Neural crest cell (in vitro differentiated cells): ENCODE measurements at regions not wholly inside any gene's neighbourhood (a gene's known extent, or its start where the extent isn't known, plus 50 kb on each side); places are given as distances from the start of the nearest gene placed in this dataset.

Experiments used
- DNase-seq: peaks from one replicate; pipeline ENCODE4 v3.0.0; 2021; ENCODE audit warnings: low read depth, mixed read lengths, low spot score
- H3K27ac Mint-ChIP-seq: one replicate; pipeline ENCODE4 v1.8.0; 2021; ENCODE audit warnings: mild to moderate bottlenecking, mixed read lengths; ENCODE audit not compliant: unreplicated experiment
- H3K27me3 Mint-ChIP-seq: 2 replicates; pipeline ENCODE4 v1.8.0; 2021; ENCODE audit warnings: low read depth, mild to moderate bottlenecking, mixed read lengths
- H3K36me3 Mint-ChIP-seq: 2 replicates; pipeline ENCODE4 v1.8.0; 2021; ENCODE audit warnings: low read depth, mild to moderate bottlenecking, mixed read lengths
- H3K4me1 Mint-ChIP-seq: 2 replicates; pipeline ENCODE4 v1.8.0; 2021; ENCODE audit warnings: mixed read lengths
- H3K4me3 Mint-ChIP-seq: one replicate; pipeline ENCODE4 v1.8.0; 2021; ENCODE audit warnings: mild to moderate bottlenecking, mixed read lengths
- H3K9me3 Mint-ChIP-seq: 2 replicates; pipeline ENCODE4 v1.8.0; 2021; ENCODE audit warnings: mixed read lengths
- TF ChIP-seq, protein P1 (sequence below): fragments of 200-600 bp; sonication (generic); conservative IDR thresholded peaks from 2 replicates; pipeline ENCODE4 v1.5.0; 2021; ENCODE audit warnings: antibody characterized with exemption, mild to moderate bottlenecking

DNA sequence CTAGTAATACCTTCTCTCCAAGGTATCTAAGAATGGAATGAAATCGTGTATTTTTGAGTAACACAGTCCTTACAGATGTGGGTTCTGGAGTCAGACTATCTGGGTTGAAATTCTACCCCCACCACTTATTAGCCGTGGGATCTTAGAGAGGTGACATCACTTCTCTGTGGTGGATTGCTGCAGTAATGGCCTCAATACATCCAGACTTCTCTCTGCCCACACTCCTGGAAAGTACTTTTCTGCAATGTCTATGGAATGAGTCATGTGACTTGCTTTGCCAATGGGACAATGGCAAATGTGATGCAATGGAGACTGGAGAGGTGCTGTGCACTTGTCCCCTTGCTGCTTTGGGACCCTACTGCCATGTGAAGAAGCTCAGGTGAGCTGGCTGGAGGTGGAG, 418.2 kb downstream of the HAPSTR1 start:
- H3K36me3 Mint-ChIP-seq: no peaks in the 10 kb centered on the region
- TF ChIP-seq, protein P1, sequence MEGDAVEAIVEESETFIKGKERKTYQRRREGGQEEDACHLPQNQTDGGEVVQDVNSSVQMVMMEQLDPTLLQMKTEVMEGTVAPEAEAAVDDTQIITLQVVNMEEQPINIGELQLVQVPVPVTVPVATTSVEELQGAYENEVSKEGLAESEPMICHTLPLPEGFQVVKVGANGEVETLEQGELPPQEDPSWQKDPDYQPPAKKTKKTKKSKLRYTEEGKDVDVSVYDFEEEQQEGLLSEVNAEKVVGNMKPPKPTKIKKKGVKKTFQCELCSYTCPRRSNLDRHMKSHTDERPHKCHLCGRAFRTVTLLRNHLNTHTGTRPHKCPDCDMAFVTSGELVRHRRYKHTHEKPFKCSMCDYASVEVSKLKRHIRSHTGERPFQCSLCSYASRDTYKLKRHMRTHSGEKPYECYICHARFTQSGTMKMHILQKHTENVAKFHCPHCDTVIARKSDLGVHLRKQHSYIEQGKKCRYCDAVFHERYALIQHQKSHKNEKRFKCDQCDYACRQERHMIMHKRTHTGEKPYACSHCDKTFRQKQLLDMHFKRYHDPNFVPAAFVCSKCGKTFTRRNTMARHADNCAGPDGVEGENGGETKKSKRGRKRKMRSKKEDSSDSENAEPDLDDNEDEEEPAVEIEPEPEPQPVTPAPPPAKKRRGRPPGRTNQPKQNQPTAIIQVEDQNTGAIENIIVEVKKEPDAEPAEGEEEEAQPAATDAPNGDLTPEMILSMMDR: no peak
- no peak overlapping the region for H3K27ac Mint-ChIP-seq

DNA sequence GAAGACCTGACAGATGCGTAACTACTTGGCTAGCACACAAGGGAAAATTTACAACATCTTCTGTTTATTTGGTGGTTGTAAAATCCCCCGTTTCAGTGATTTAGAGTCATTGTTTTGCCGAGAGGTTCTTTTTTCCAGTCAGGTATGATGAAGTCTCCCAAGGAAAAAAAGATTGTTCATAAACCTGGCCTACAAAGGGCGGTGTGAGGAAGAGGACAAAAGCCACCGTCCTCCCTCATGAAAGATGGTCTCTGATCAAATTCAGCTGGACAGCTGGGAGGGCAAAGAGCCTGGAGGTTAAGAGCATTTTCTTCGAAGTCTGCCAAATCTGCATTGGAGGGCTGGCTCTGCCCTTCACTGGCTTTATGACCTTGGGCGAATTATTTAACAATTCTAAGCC, 419.9 kb downstream of the HAPSTR1 start:
- H3K4me1 Mint-ChIP-seq: peaks cover 8% of the 10 kb centered on the region
- DNase-seq: no peak
- H3K9me3 Mint-ChIP-seq: peaks cover 5% of the 10 kb centered on the region
- TF ChIP-seq, protein P1: no peak
- no peaks in the 10 kb centered on the region for H3K27me3 Mint-ChIP-seq
- no peak overlapping the region for H3K27ac Mint-ChIP-seq
- no peak overlapping the region for H3K4me3 Mint-ChIP-seq
- no peaks in the 10 kb centered on the region for H3K36me3 Mint-ChIP-seq

More for the DNA sequence above, 418.2 kb downstream of the HAPSTR1 start:
- H3K9me3 Mint-ChIP-seq: peaks cover 8% of the 10 kb centered on the region
- no peak for DNase-seq
- H3K4me3 Mint-ChIP-seq: no peak overlapping the region
- H3K27me3 Mint-ChIP-seq: no peaks in the 10 kb centered on the region
- peaks cover 8% of the 10 kb centered on the region for H3K4me1 Mint-ChIP-seq

DNA sequence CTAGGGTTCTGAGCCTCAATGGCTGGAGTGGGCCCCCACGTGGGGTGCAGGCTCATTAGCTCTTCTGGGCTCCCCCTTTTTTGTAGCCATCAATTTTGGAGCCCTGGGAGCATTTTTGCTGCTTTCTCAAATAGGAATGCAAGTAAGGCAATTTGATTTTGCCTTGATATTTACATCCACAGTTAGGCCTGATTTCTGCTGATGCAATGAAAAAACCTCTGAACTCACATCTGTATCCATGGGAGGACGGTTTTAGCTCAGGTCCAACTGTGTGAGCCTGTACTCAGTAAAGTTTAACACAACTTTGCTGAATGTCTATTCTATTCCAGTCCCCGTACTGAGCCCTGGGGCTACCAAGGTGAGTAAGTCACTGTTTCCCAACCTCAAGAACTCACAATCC, 425.0 kb downstream of the HAPSTR1 start:
- H3K9me3 Mint-ChIP-seq: peaks cover 3% of the 10 kb centered on the region
- TF ChIP-seq, protein P1: no peak
- no peaks in the 10 kb centered on the region for H3K36me3 Mint-ChIP-seq
- H3K4me1 Mint-ChIP-seq: peaks cover 15% of the 10 kb centered on the region
- no peak overlapping the region for H3K27ac Mint-ChIP-seq
- DNase-seq: no peak
- H3K27me3 Mint-ChIP-seq: no peaks in the 10 kb centered on the region
- no peak overlapping the region for H3K4me3 Mint-ChIP-seq

DNA sequence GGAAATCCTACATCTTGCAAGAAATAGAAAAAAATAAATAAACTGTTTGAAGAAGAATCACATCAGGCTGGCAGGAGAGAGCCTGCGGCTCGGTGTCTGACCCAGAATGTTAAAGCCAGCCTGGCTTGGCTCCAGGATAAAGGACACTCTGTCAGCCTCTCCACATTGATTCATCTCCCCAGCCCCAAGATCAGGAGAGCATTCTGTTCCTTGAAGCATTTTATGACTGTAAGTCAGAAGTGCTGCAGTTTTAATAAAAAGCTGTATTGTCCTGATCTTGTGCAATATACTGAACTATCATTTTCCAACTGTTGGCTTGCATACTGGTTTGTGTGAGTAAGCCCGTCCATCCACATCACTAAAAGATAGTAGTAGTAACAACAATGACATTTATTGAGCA, 426.6 kb downstream of the HAPSTR1 start:
- DNase-seq: no peak
- TF ChIP-seq, protein P1: no peak
- H3K27ac Mint-ChIP-seq: no peak overlapping the region
- H3K27me3 Mint-ChIP-seq: peaks cover 3% of the 10 kb centered on the region
- H3K4me1 Mint-ChIP-seq: peaks cover 28% of the 10 kb centered on the region
- H3K36me3 Mint-ChIP-seq: no peaks in the 10 kb centered on the region
- no peak overlapping the region for H3K4me3 Mint-ChIP-seq
- H3K9me3 Mint-ChIP-seq: peaks cover 2% of the 10 kb centered on the region

DNA sequence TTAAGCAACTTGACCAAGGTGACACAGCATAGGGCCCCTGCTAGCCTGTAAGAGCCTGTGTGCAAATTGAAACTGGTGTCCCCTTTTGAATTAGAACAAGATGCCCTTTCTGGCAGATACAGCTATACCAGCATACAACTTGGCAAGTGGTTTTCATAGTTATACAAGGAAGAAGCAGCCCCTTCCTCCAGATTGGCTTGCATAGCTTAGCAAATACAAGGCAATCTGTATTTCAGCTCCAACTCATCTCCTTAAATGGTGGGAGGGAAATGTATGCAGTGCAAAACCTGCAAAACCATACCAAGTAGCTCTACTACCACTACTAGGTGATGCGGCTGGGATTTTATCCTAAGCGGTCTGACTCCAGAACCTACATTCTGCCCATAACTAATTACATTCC, 427.1 kb downstream of the HAPSTR1 start:
- Mint-ChIP-seq H3K4me1 (peaks cover 28% of the 10 kb centered on the region), H3K27me3 (peaks cover 3% of the 10 kb centered on the region), H3K27ac (no peak overlapping the region), H3K9me3 (peaks cover 2% of the 10 kb centered on the region), H3K4me3 (no peak overlapping the region), H3K36me3 (no peaks in the 10 kb centered on the region)
- TF ChIP-seq, protein P1: no peak
- no peak for DNase-seq
